ENCODE measurements at regions not wholly inside any gene's neighbourhood (a gene's known extent, or its start where the extent isn't known, plus 50 kb on each side); places are given as distances from the start of the nearest gene placed in this dataset.

DNA sequence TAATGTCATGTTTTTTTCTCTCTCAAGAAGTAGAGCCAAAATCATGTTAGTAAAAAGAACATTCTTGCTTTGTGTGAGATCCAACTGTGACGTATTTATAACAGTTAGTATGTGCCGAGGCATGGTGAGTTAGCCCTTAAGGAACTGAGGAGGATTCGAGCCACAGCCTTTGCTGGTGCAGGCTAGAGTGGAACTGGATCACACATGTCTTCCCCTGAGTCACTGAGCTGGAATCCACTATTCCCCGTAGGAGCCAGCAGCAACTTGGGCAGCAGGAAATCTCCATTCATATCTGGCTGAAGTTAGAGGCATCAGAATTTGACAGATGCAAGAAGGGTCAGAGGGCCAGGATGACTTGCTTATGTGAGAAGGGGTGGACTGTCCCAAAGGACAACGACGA lies 144.6 kb upstream of the KIT start:
- TF ChIP-seq SMC3 (conservative IDR thresholded peaks at IDR 0.05; ENCODE audit: poor library complexity) (no peak), TAF1 (IDR thresholded peaks at IDR 0.05; ENCODE audit: low read depth) (no peak), EP300 (conservative IDR thresholded peaks at IDR 0.05; ENCODE audit: poor library complexity, severe bottlenecking) (no peak), RAD21 (conservative IDR thresholded peaks at IDR 0.05) (no peak), POLR2AphosphoS5 (IDR thresholded peaks at IDR 0.05) (no peak), EZH2 (IDR thresholded peaks at IDR 0.05; ENCODE audit: borderline replicate concordance, insufficient read depth, low read length, poor library complexity, severe bottlenecking) (no peak), REST (IDR thresholded peaks at IDR 0.05; ENCODE audit: borderline replicate concordance) (no peak), MXI1 (conservative IDR thresholded peaks at IDR 0.05; ENCODE audit: poor library complexity, severe bottlenecking) (no peak)
- TF ChIP-seq, protein P1, sequence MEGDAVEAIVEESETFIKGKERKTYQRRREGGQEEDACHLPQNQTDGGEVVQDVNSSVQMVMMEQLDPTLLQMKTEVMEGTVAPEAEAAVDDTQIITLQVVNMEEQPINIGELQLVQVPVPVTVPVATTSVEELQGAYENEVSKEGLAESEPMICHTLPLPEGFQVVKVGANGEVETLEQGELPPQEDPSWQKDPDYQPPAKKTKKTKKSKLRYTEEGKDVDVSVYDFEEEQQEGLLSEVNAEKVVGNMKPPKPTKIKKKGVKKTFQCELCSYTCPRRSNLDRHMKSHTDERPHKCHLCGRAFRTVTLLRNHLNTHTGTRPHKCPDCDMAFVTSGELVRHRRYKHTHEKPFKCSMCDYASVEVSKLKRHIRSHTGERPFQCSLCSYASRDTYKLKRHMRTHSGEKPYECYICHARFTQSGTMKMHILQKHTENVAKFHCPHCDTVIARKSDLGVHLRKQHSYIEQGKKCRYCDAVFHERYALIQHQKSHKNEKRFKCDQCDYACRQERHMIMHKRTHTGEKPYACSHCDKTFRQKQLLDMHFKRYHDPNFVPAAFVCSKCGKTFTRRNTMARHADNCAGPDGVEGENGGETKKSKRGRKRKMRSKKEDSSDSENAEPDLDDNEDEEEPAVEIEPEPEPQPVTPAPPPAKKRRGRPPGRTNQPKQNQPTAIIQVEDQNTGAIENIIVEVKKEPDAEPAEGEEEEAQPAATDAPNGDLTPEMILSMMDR (IDR thresholded peaks at IDR 0.05; ENCODE audit: poor library complexity, severe bottlenecking): no peak

DNA sequence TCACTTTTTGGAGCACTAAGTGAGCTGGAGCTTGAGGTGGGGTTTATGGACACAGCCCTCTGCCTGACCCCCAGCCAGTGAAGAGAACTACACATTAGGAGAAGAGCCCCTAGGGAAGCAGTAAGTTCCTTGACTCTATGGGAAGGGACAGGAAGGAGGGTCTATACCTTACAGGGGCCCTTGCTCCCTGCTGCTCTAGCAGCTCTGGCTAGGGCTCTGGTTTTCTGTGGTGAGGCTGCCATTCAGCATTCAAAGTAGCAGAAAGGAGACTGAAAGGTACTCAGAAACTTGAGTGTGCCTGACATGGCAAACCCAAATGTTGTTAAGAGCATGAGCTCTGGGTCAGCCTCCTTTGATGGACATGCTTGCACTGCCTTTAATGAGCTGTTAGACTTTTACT lies 144.0 kb upstream of the KIT start:
- Histone ChIP-seq H3K36me3 (ENCODE audit: insufficient read depth, low read length) (no peaks in the 10 kb centered on the region), H3K79me2 (replicated peaks; ENCODE audit: insufficient read depth, low read length) (no peaks in the 10 kb centered on the region), H2AFZ (ENCODE audit: low read depth, low read length) (no peak overlapping the region), H3K9ac (ENCODE audit: low read length) (no peak overlapping the region), H3F3A (ENCODE audit: insufficient read depth, low read length, poor library complexity, severe bottlenecking) (no peaks in the 10 kb centered on the region), H3K4me3 (ENCODE audit: low read length) (no peak overlapping the region), H3K4me2 (ENCODE audit: low read length) (no peak overlapping the region), H4K20me1 (ENCODE audit: insufficient read depth) (no peaks in the 10 kb centered on the region), H3K9me2 (ENCODE audit: insufficient read depth, low read length) (no peaks in the 10 kb centered on the region), H3K9me3 (ENCODE audit: low read length) (no peaks in the 10 kb centered on the region), H3K27me3 (ENCODE audit: insufficient read depth, low read depth, low read length) (no peaks in the 10 kb centered on the region), H3K27ac (ENCODE audit: low read length) (no peak overlapping the region)
- TF ChIP-seq POLR2AphosphoS5 (IDR thresholded peaks at IDR 0.05) (no peak), REST (IDR thresholded peaks at IDR 0.05; ENCODE audit: borderline replicate concordance) (no peak), MXI1 (conservative IDR thresholded peaks at IDR 0.05; ENCODE audit: poor library complexity, severe bottlenecking) (no peak), EP300 (conservative IDR thresholded peaks at IDR 0.05; ENCODE audit: poor library complexity, severe bottlenecking) (no peak), SMC3 (conservative IDR thresholded peaks at IDR 0.05; ENCODE audit: poor library complexity) (no peak), EZH2 (IDR thresholded peaks at IDR 0.05; ENCODE audit: borderline replicate concordance, insufficient read depth, low read length, poor library complexity, severe bottlenecking) (no peak), TAF1 (IDR thresholded peaks at IDR 0.05; ENCODE audit: low read depth) (no peak)
- TF ChIP-seq, protein P1 (IDR thresholded peaks at IDR 0.05; ENCODE audit: poor library complexity, severe bottlenecking): no peak

More for the DNA sequence above, 144.6 kb upstream of the KIT start:
- Histone ChIP-seq H3K27me3 (ENCODE audit: insufficient read depth, low read depth, low read length) (no peaks in the 10 kb centered on the region), H3K27ac (ENCODE audit: low read length) (no peak overlapping the region), H3K4me3 (ENCODE audit: low read length) (no peak overlapping the region), H3K9me3 (ENCODE audit: low read length) (no peaks in the 10 kb centered on the region), H3K36me3 (ENCODE audit: insufficient read depth, low read length) (no peaks in the 10 kb centered on the region), H3F3A (ENCODE audit: insufficient read depth, low read length, poor library complexity, severe bottlenecking) (no peaks in the 10 kb centered on the region), H2AFZ (ENCODE audit: low read depth, low read length) (no peak overlapping the region), H3K9me2 (ENCODE audit: insufficient read depth, low read length) (no peaks in the 10 kb centered on the region), H3K79me2 (replicated peaks; ENCODE audit: insufficient read depth, low read length) (no peaks in the 10 kb centered on the region), H3K9ac (ENCODE audit: low read length) (no peak overlapping the region), H3K4me2 (ENCODE audit: low read length) (no peak overlapping the region), H4K20me1 (ENCODE audit: insufficient read depth) (no peaks in the 10 kb centered on the region)

All from neural cell (in vitro differentiated cells).